ENCODE measurements at regions not wholly inside any gene's neighbourhood (a gene's known extent, or its start where the extent isn't known, plus 50 kb on each side); places are given as distances from the start of the nearest gene placed in this dataset.

DNA sequence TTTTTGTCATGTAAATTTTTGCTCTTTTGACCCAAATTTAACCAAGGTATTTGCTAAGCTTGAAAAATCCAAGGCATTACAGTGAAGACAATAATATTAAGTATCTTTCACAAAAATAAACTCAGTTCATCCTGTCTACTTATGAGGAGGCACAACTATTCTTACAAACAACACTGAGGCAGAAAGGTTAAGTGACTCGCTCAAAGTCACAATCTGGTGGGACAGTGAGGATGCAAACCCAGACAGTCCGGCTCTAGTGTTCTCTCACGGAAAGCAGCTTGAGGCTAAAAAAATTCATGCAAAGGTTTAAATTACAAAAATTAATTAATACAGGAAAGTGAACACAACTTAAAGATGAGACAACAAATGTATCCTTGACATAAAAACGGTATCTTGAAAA, 125.3 kb downstream of the SIPA1L2 start:
- Mint-ChIP-seq H3K4me3 (no peak overlapping the region), H3K4me1 (no peaks in the 10 kb centered on the region), H3K27ac (no peak overlapping the region), H3K27me3 (peaks cover 7 to 8% (median 8%) of the 10 kb centered on the region in 3 donors), H3K36me3 (no peaks in the 10 kb centered on the region), H3K9me3 (no peaks in the 10 kb centered on the region)
- ATAC-seq (ENCODE audit: low read depth in 2 of 2) = no peak
- DNase-seq = no peak

DNA sequence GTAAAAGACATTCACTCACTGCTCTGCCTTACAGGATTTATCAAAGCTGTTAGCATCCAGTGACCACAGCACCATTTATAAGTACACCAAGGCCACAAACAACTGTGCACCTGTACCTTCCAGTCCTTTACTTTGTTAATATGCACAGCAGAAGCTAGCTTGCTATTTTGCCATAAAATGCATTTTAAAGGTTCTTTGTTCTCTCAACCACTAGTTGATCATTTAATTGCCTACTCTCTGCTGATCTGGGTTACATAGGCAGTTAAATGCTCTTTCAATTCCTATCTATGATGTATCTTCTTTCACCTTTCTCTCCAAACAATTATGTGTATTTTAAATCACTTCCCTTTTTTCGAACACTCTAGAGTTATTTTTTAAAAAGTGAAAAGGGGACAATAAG, 126.4 kb downstream of the SIPA1L2 start:
- no peaks in the 10 kb centered on the region for H3K9me3 Mint-ChIP-seq
- no peaks in the 10 kb centered on the region for H3K36me3 Mint-ChIP-seq
- no peak for ATAC-seq (ENCODE audit: low read depth in 2 of 2)
- peaks cover 0 to 5% (median 4%) of the 10 kb centered on the region in 3 donors for H3K27me3 Mint-ChIP-seq
- DNase-seq = no peak
- H3K4me1 Mint-ChIP-seq = no peaks in the 10 kb centered on the region
- H3K4me3 Mint-ChIP-seq = no peak overlapping the region
- H3K27ac Mint-ChIP-seq = peak overlapping the region in 1 of 6 donors; percentile 30

DNA sequence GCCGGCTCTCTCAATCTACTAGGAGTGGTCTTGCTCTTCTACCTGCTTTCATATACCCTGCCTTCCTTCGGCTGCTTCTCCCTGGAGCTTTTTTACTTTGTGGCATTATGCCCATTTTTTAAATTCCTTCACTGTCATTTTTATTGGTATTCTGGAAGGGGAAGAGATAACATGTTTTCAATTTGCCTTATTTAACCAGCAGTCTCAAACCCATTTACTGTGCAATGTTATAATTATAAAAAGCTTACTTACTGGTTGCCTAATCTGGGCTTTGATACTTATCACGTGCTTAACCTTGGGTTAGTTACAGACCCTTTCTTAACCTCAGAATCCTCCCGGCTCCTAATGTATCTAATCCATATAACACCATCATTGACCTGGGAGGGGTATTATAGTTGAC, 128.1 kb downstream of the SIPA1L2 start:
- Mint-ChIP-seq H3K27me3 (peaks cover 0 to 9% (median 0%) of the 10 kb centered on the region in 3 donors), H3K4me1 (no peaks in the 10 kb centered on the region), H3K9me3 (no peaks in the 10 kb centered on the region), H3K36me3 (no peaks in the 10 kb centered on the region), H3K27ac (no peak overlapping the region), H3K4me3 (no peak overlapping the region)
- ATAC-seq (ENCODE audit: low read depth in 2 of 2) = no peak
- no peak for DNase-seq

DNA sequence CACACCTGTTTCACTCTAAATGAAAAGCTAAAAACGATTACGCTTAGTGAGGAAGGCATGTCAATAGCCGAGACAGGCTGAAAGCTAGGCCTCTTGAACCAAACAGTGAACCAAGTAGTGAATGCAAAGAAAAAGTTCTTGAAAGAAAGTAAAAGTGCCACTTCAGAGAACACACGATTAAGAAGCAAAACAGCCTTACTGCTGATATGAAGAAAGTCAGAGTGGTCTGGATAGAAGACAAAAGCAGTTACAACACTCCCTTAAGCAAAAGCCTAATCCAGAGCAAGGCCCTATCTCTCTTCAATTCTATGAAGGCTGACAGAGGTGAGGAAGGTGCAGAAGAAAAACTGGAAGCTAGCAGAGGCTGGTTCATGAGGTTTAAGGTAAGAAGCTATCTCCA, 130.7 kb downstream of the SIPA1L2 start:
- Mint-ChIP-seq H3K36me3 (no peaks in the 10 kb centered on the region), H3K9me3 (no peaks in the 10 kb centered on the region), H3K4me3 (no peak overlapping the region), H3K27ac (no peak overlapping the region), H3K4me1 (no peaks in the 10 kb centered on the region), H3K27me3 (peaks cover 0 to 5% (median 0%) of the 10 kb centered on the region in 3 donors)
- no peak for ATAC-seq (ENCODE audit: low read depth in 2 of 2)
- no peak for DNase-seq

DNA sequence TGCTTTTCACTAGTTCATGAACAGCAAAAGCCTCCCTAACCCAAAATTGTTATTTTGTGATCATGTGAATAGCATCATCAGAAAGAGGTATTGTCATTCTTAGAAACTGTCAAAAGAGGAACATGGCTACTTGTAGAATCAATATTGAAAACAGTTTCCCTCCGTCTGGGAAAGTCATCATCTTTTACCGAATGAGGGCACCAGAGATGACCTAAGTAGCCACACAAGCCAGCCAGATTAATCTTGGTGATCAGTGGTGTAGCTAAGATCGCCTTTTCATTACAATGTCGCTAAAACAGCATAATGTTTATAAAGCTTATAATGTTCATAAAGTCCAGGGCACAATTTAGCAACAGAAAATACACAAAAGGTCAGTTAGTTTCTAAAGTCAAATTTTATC, 136.1 kb downstream of the SIPA1L2 start:
- H3K4me1 Mint-ChIP-seq = no peaks in the 10 kb centered on the region
- H3K9me3 Mint-ChIP-seq = peaks cover 0 to 5% (median 0%) of the 10 kb centered on the region in 7 donors
- no peak for ATAC-seq (ENCODE audit: low read depth in 2 of 2)
- DNase-seq = no peak
- H3K4me3 Mint-ChIP-seq = no peak overlapping the region
- H3K36me3 Mint-ChIP-seq = no peaks in the 10 kb centered on the region
- no peak overlapping the region for H3K27ac Mint-ChIP-seq
- peaks cover 0 to 11% (median 0%) of the 10 kb centered on the region in 3 donors for H3K27me3 Mint-ChIP-seq

DNA sequence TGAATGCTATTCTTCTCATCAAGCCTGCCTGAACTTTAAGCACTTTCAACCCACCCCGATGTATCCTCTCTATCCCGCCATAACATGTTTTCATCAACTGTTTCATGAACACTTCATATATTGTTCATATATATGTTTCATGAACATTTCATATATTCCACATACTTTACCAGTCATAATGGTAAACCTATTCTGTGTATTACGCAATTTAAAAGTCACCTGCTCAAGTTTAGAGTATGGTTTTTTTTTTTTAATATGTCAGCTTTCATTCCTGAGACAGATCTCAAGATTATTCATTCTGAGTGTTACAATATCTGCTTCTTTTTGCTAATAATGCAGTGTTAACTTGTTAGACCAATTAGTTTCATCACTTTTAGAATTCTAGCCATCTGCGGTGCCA, 140.7 kb downstream of the SIPA1L2 start:
- Mint-ChIP-seq H3K9me3 (peaks cover 0 to 5% (median 0%) of the 10 kb centered on the region in 7 donors), H3K4me1 (no peaks in the 10 kb centered on the region), H3K27me3 (peaks cover 0 to 10% (median 0%) of the 10 kb centered on the region in 3 donors), H3K36me3 (no peaks in the 10 kb centered on the region), H3K27ac (no peak overlapping the region), H3K4me3 (no peak overlapping the region)
- ATAC-seq (ENCODE audit: low read depth in 2 of 2) (no peak), DNase-seq (no peak)

DNA sequence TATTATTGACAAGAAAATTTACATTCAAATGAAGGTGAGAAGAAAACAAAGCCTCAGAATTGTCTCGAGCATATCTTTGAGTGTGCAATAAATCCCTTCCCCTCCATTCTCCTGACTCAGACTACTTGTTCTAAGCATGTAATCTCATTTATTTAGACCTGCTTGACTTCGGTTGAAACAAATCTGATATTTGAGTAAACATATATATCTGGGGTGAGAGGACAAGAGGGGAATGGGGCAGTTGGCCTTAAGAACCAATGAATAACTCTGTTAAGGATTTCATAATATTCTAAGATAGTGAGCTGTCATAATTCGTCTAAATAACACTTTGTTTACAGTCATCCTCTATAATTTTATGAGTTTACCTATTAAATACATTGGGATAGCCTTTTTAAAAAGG, 142.7 kb downstream of the SIPA1L2 start:
- no peaks in the 10 kb centered on the region for H3K36me3 Mint-ChIP-seq
- H3K27me3 Mint-ChIP-seq = peaks cover 0 to 10% (median 0%) of the 10 kb centered on the region in 3 donors
- H3K9me3 Mint-ChIP-seq = peaks cover 0 to 5% (median 0%) of the 10 kb centered on the region in 7 donors
- ATAC-seq (ENCODE audit: low read depth in 2 of 2) (no peak), DNase-seq (no peak)
- no peak overlapping the region for H3K4me3 Mint-ChIP-seq
- H3K27ac Mint-ChIP-seq = no peak overlapping the region
- no peaks in the 10 kb centered on the region for H3K4me1 Mint-ChIP-seq

DNA sequence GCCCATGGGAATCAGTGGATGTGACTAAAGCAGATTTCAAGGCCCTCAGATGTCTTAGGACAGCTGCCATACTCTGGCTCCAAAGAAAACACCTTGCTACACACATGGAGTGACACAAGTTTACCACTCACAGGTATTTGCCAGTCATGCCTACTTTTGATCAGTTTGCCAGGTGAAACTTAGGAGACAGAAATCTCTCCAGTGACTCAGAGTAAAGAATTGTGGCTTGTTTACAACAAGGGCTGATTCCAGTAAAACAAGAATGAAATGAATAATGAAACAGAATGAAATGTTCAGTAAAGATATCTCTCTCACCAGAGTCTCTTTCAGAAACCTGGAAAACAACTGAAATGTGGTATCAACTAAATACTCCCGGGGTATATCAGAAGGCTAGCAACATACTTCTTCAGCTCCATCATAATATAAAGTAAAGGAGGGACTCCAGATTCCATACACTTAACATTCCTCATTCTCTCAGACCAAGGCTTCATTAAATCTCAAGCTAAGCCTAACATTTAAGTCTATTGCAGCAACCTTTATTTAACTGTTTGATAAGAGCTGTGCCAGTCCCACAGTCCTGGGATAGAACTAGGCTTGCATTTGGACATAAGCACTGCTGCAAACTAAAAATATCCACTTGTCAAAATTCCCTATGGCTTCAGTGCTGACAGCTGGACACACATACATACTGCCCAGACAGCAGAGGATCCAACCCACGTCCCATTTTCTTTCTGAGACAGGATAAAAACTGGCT, 143.3 kb downstream of the SIPA1L2 start:
- H3K9me3 Mint-ChIP-seq = peaks cover 0 to 5% (median 0%) of the 10 kb centered on the region in 7 donors
- H3K27me3 Mint-ChIP-seq = peaks cover 0 to 9% (median 0%) of the 10 kb centered on the region in 3 donors
- no peak overlapping the region for H3K27ac Mint-ChIP-seq
- DNase-seq (no peak), ATAC-seq (ENCODE audit: low read depth in 2 of 2) (no peak)
- H3K36me3 Mint-ChIP-seq = no peaks in the 10 kb centered on the region
- no peak overlapping the region for H3K4me3 Mint-ChIP-seq
- no peaks in the 10 kb centered on the region for H3K4me1 Mint-ChIP-seq

DNA sequence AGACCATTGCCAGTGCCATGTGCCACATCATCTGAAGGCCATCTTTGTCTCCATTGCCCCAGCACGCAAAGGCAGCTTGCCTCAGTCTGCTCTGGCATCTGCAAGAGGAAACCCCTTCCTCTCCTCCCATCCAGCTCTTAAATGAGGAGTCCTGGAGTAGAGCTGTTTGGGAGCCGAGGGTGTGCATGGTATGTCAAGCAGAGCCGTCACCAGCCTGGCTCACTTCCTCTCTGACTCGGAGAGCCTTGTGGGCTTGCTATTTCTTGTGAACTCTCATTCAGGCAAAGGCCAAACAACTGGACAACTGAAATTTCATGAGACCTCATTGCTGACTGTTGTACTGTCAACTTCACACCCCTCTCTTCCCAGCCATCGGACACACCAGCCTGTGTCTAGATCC, 143.9 kb downstream of the SIPA1L2 start:
- Mint-ChIP-seq H3K36me3 (no peaks in the 10 kb centered on the region), H3K4me1 (no peaks in the 10 kb centered on the region), H3K27ac (no peak overlapping the region), H3K4me3 (no peak overlapping the region), H3K9me3 (peaks cover 0 to 5% (median 0%) of the 10 kb centered on the region in 7 donors), H3K27me3 (peaks cover 0 to 4% (median 0%) of the 10 kb centered on the region in 3 donors)
- ATAC-seq (ENCODE audit: low read depth in 2 of 2) (no peak), DNase-seq (no peak)

DNA sequence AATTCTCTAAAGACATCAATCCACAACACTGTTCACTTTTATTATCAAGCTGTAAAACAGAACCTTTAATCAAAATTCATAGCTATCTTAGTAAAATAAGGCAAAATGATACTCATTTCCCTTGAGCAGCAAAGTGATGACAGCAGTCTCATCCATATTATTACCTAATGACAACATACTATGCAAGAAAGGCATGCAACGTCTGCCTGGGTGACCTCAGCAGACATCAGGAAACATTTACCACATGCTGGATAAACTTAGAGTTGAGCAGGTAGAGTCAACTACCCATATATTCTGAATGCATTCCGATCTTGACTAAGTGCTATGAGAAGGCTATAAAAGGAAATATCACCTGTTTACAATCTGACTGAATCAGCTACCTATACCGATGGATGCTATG, 145.1 kb downstream of the SIPA1L2 start:
- peaks cover 0 to 4% (median 0%) of the 10 kb centered on the region in 3 donors for H3K27me3 Mint-ChIP-seq
- H3K4me1 Mint-ChIP-seq = no peaks in the 10 kb centered on the region
- no peaks in the 10 kb centered on the region for H3K36me3 Mint-ChIP-seq
- DNase-seq (no peak), ATAC-seq (ENCODE audit: low read depth in 2 of 2) (no peak)
- no peaks in the 10 kb centered on the region for H3K9me3 Mint-ChIP-seq
- peak overlapping the region in 1 of 6 donors; percentile 24 for H3K27ac Mint-ChIP-seq
- H3K4me3 Mint-ChIP-seq = no peak overlapping the region

DNA sequence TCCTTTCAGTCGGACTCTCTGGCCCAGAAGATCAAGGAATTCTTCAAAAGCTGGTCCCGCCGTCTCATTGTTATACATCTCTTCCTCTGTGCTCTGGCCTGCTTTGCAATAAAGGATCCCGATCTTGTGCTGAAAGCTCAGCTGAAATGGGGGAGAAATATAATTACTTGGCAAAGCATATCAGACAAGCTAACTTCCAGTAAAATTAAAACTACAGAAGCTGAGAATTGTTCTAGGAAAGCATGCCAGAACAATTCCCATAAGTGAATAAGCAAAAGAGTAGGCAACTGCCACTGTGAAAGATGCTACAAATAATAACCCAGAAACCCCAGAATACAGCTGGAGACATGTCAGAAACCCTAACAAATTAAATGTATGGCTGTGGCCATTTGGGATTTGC, 146.1 kb downstream of the SIPA1L2 start:
- no peak for ATAC-seq (ENCODE audit: low read depth in 2 of 2)
- Mint-ChIP-seq H3K27ac (no peak overlapping the region), H3K9me3 (no peaks in the 10 kb centered on the region), H3K27me3 (peaks cover 0 to 4% (median 0%) of the 10 kb centered on the region in 3 donors), H3K36me3 (no peaks in the 10 kb centered on the region), H3K4me3 (no peak overlapping the region), H3K4me1 (no peaks in the 10 kb centered on the region)
- no peak for DNase-seq

DNA sequence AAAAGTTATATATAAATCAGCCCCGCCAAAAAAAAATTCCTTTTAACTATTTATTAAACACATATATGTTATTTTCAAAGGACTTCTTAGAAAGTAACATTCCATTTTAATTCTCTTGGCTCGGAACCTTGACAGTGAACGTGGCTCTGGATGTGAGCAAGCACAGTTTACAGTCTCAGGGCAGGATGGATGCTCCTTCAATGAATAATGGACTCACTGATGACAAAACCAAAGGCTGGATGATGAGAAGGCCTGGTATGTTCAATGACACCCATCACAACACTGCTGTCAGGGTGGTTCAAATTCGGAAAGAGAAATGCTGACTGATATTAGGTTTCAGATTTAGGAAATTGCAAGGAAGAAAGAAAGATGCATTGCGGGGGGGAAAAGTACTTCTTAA, 148.8 kb downstream of the SIPA1L2 start:
- H3K4me3 Mint-ChIP-seq = no peak overlapping the region
- no peak overlapping the region for H3K27ac Mint-ChIP-seq
- no peaks in the 10 kb centered on the region for H3K9me3 Mint-ChIP-seq
- DNase-seq (no peak), ATAC-seq (ENCODE audit: low read depth in 2 of 2) (no peak)
- H3K4me1 Mint-ChIP-seq = no peaks in the 10 kb centered on the region
- no peaks in the 10 kb centered on the region for H3K27me3 Mint-ChIP-seq
- H3K36me3 Mint-ChIP-seq = no peaks in the 10 kb centered on the region

DNA sequence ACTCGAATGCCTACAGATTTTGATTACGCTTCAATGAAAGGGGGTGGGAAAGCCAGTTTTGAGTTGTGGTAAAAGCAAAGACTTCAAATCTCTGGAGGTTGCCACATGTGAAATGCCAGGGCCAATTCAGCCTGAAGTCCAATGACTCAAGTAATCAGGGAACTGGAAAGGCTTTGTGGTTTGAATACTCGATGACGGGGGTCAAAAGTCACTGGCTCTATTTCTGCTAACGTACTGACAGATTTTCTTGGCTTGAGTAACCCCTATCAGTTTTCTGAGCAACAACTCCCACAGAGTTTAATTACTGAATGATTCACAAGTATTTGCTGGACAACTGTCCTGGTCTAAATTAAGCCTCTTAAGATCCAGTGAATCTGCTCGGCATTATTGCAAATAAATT, 152.2 kb downstream of the SIPA1L2 start:
- Mint-ChIP-seq H3K4me1 (no peaks in the 10 kb centered on the region), H3K27ac (no peak overlapping the region), H3K27me3 (peaks cover 0 to 4% (median 0%) of the 10 kb centered on the region in 3 donors), H3K36me3 (no peaks in the 10 kb centered on the region), H3K4me3 (no peak overlapping the region), H3K9me3 (no peaks in the 10 kb centered on the region)
- ATAC-seq (ENCODE audit: low read depth in 2 of 2) (no peak), DNase-seq (no peak)

DNA sequence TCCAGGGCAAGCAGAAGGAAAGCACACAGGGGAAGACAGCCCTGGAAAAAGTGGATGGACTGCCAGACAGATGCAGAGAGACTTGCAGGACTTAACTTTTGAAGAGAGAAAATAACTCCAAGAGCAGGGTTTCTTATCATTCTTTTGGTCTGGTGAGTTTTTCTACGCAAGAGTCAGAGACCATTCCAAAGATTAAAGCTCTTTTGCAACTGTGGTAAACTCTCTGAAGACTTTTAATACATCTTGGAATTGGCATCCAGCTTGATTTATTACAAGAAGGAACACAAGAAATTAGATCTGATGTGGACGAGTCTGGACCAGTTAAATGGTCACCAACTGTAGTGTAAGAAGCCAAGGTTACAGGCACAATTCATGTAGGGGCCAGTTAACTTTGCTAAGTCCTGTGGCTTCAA, 153.4 kb downstream of the SIPA1L2 start:
- no peak overlapping the region for H3K4me3 Mint-ChIP-seq
- peaks cover 0 to 4% (median 0%) of the 10 kb centered on the region in 3 donors for H3K27me3 Mint-ChIP-seq
- no peaks in the 10 kb centered on the region for H3K36me3 Mint-ChIP-seq
- DNase-seq = no peak
- H3K9me3 Mint-ChIP-seq = no peaks in the 10 kb centered on the region
- H3K27ac Mint-ChIP-seq = no peak overlapping the region
- no peak for ATAC-seq (ENCODE audit: low read depth in 2 of 2)
- no peaks in the 10 kb centered on the region for H3K4me1 Mint-ChIP-seq

Measured in naive B cell (primary cell).